DMS 273 treated with DMSO at 0.1 percent for 48 hours (cell line): ENCODE measurements at regions not wholly inside any gene's neighbourhood (a gene's known extent, or its start where the extent isn't known, plus 50 kb on each side); places are given as distances from the start of the nearest gene placed in this dataset.
"Not testable (repeated sequence)": the region's sequence is repeated elsewhere in the genome, so short reads cannot be mapped to it uniquely, and the experiment has no call there.

ENCODE experiments used
- DNase-seq: peaks from one replicate; lab custom pipeline; 2025; lab: John Stamatoyannopoulos, UW

DNA sequence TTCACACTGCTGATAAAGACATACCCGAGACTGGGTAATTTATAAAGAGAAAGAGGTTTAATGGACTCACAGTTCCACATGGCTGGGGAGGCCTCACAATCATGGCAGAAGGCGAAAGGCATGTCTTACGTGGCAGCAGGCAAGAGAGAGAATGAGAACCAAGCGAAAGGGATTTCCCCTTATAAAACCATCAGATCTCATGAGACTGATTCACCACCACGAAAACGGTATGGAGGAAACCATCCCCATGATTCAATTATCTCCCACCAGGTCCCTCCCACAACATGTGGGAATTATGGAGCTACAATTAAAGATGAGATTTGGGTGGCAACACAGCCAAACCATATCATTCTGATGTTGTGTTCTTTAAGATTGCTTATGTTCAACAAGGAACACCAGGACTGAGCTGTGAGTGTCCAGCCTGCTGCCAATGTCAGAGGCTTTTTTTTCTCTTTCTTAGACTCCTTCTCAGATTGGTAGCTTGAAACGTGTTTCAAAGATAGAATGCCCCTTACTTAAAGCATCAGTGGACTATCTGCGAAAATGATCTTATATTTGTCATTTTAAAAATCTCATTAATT lies 124.1 kb upstream of the TWIST2 start:
- not testable (repeated sequence) for DNase-seq

DNA sequence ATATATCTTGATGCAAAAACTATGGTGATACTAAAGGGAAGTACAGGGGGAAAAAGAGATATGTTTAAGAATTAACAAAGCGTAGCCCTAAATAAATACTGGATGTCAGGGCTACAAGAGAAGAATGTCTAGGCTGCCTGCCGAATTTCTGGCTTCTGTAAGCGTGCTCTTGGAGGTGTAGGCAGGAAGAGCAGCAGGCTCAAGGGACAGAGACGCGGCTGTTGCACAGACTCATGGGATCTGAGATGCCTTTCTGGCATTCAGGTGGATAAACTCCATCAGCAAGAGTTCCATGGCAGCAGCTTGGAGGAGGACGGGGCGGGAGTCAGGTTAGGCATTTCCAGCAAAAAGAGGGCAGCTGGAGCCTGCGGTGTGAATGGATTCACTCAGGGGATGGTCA lies 123.2 kb upstream of the TWIST2 start:
- DNase-seq, result no peak

DNA sequence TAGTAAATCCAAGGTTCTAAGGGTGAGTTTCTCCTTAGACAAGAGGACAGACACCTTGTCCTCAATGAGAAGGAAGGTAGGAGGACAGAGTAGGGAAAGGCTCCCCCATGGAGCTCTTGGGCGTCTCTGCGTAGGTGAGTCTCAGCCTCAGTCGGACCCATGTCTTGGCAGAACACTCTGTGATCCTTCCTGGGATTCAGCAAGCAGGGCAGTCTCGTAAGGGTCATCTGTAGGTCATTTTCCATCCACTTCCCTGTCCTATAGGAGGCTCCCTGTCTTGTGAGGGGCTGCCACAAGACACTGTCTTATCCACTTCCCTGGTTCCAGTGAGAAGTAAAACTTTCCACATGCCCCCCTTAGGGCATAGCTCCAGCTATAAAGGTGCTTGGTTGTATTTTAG lies 122.6 kb upstream of the TWIST2 start:
- no peak for DNase-seq

GRCh38 chr2:238726670-238727584 lies 121.0 kb upstream of the TWIST2 start:
- DNase-seq, result no peak

- DNase-seq, result no peak
These were observed 120.1 kb upstream of the TWIST2 start for GRCh38 chr2:238727585-238728329.

GRCh38 chr2:238728330-238729260 lies 119.3 kb upstream of the TWIST2 start:
- no peak for DNase-seq

DNA sequence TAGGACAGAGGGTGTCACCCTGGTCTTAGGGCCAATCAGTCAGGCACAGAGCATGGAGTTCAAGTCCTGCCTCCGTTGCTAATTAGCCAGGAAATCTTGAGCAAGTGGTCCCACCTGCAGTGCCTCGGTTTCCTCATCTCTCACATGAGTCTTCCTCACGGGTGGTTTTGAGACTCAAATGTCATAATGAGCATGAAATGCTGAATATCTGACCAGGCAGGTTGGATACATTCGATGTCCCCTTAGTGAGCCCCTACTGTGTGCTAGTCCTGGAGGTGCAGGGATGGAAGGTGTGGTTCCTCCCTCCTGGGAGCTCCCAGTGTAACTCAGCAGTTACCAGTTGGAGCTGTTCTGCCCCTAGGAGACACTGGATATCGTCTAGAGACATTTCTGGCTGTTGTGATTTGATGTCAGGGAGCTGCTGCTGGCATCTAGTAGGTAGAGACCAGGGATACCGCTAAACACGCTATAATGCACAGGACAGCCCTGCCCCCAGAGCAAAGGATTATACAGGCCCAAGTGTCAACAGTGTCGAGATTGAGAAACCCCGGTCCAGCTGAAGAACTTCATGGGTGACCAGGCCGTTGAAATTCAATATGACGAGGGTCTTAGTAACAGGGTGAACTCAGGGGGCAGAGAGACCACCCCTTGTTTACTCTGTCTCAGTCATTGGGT lies 118.5 kb upstream of the TWIST2 start:
- DNase-seq, result no peak

GRCh38 chr2:238730001-238730669 lies 117.8 kb upstream of the TWIST2 start:
- DNase-seq, result no peak

DNA sequence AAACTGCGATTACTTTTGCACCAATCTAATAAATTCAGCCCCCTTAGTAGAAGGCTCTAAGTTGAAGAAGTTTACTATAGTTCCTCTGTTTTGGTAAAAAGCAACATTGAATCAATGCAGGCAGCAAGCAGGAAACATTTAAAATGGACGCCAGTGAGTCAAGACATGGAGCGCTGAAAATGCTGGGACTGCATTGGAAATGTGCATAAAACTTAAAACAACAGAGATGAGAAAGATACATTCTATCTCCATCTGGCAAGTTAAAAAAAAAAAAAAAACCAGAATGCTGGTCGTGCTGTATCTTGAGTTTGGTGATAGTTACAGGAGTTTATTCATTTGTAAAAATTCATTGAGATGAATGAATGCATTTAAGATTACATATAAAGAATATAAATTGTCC lies 117.0 kb upstream of the TWIST2 start:
- DNase-seq, result no peak

- DNase-seq, result no peak
These were observed 115.9 kb upstream of the TWIST2 start for GRCh38 chr2:238731961-238732360.

GRCh38 chr2:238738917-238739316 lies 109.0 kb upstream of the TWIST2 start:
- no peak for DNase-seq

DNA sequence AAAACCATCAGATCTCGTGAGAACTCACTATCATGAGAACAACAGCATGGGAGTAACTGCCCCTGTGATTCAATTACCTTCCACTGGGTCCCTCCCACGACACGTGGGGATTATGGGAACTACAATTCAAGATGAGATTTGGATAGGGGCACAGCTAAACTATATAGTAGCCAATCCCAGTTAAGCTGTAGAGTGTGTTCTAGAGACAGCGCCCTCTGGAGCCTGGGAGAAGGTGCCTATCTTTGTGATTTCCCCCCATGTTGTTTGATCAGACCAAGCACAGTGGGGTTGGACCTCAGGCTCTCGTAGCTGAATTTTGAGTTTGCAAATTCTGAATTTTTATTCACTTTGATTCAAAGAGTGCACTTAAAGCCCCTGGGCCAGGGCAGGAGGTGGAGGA lies 108.2 kb upstream of the TWIST2 start:
- DNase-seq, result no peak

DNA sequence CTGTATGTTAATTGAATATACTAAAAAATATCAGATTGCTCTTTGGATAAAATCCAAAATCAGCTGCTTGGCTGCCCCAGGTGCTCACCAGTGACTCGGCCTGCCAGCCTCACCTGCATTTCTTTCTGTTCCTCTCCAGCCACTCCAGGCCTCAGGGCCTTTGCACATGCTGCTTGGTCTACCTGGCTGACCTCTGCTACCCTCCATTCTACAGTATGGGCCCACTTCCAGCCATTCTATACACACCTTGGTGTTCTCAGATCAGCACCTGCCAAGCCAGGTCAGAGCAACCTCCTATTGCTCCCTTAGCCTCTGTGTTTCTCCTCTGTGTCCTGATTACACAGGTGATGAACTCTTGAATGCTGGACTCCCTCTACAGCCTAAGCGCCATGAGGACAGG lies 106.6 kb upstream of the TWIST2 start:
- no peak for DNase-seq

- DNase-seq, result no peak
These were observed 105.8 kb upstream of the TWIST2 start for GRCh38 chr2:238742066-238742465.

- DNase-seq, result no peak
These were observed 105.2 kb upstream of the TWIST2 start for GRCh38 chr2:238742664-238743063.

GRCh38 chr2:238743243-238744065 lies 104.4 kb upstream of the TWIST2 start:
- no peak for DNase-seq

DNA sequence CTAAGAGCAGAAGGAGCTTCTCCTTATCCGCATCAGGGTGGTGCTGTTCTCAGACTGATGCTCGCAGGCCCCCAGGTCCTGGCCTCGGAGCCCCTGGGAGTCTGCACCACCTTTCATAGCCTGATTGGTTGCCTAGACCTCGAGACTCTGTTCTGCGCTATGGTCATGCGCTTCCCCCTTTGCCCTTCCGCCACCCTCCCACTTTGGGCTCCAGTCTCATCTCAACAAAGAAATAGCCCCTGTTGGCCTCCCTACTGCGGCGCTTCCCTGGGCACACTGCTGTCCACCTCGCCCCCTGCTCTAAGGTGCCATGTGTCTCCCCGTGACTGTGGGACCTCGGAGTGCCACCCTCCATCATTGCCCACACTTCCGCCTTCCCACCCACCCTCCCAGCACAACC lies 102.9 kb upstream of the TWIST2 start:
- DNase-seq, result no peak

DNA sequence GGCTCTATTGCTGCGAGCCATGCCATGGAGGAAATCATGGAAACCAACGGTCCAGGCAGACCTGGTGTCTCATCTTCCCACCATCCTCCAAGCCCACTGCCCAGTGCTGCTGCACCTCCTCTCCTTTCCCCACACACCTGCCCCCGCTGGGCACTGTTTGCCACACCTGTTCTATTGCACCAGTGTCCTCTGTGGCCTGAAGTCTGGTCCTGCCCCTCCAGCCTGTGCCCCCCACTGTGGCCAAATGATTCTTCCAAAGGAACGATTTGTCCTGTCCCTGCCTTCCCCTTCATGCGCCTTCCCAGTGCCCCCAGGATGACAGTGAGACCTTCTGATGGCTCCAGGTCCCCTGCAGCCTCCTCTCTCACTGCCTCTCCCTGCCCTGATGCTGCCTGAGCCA lies 101.9 kb upstream of the TWIST2 start:
- DNase-seq, result no peak

GRCh38 chr2:238747114-238747513 lies 100.8 kb upstream of the TWIST2 start:
- DNase-seq, result no peak

DNA sequence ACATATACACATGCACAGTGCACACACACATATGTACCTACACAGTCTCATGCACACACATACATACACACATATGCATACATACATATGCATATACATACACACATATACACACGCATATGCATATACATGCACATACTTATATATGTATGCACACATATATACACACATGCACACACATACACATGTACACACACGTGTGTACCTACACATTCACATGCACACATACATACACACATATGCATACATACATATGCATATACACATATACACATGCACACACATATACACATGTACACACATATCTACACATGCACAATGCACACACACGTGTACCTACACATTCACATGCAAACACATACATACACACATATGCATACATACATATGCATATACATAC lies 100.3 kb upstream of the TWIST2 start:
- no peak for DNase-seq
